Fibroblast of lung (primary cell): ENCODE measurements at regions not wholly inside any gene's neighbourhood (a gene's known extent, or its start where the extent isn't known, plus 50 kb on each side); places are given as distances from the start of the nearest gene placed in this dataset.

ENCODE experiments used
- CTCF ChIP-seq, 2 donors: IDR thresholded peaks in 1 of 2; conservative IDR thresholded peaks in 1 of 2; 1 replicate in 1 of 2; 2 replicates in 1 of 2; pipeline ENCODE4 v1.5.1; 2011 to 2012; ENCODE audit warnings: low read length in 2 of 2, control low read depth in 1 of 2, inconsistent platforms in 1 of 2, low read depth in 1 of 2, mild to moderate bottlenecking in 1 of 2
- EZH2 ChIP-seq: IDR thresholded peaks from 2 replicates; pipeline ENCODE4 v1.5.1; 2012; ENCODE audit warnings: low read length, control low read depth, mild to moderate bottlenecking; ENCODE audit errors: missing control alignments

DNA sequence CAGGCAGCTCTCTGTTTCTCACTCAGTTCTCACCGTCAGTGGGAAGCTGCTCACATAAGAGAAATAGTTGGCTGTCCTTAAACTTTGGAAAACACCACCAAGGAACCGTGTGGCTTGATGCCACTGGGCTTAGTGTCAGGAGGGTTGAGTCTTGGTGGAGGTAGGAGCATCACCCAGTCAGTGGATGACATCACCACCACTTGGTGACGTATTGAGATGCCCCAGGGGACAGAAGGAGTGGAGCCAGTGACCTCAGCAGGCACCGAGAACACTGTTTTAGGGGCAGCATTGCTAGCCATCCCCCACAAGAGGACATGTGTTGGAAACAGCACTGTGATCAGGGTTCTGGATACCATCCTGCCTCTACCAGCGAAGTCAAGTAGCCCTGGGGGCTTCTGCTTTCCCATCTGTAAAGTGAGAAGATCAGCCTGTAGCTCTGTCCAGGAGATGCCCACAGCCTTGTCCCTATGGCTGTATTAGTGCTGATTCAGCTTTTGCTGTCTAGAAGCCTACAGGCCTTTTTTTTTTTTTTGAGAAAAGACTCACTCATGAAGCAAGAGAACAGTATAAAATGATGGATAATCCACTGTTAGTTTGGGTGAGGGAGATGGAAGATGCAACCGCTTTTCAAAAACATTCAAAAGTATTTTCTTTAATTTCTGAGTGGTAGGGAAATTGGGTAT is 66.2 kb downstream of the TSN start:
- TF ChIP-seq CTCF (conservative IDR thresholded peaks at IDR 0.05 in 1 of 2, IDR thresholded peaks at IDR 0.05 in 1 of 2; ENCODE audit: low read depth in 1 of 2, low read length in 2 of 2), result no peak
- TF ChIP-seq EZH2, result no peak
